IMR-90 (cell line): ENCODE measurements at regions not wholly inside any gene's neighbourhood (a gene's known extent, or its start where the extent isn't known, plus 50 kb on each side); places are given as distances from the start of the nearest gene placed in this dataset.

Experiments used
- ATAC-seq: fragments of 200-7000 bp; cut with Tn5 transposase; 2 replicates; pipeline ENCODE4 v1.9.1; 2020; ENCODE audit warnings: low read depth, mild to moderate bottlenecking, moderate library complexity
- BruUV-seq: library from RNA; stranded (reverse); fragments of 400-500 nt; replicated peaks from 2 replicates; lab custom pipeline; 2021; lab: Mats Ljungman, UMichigan
- CTCF ChIA-PET: fragments of 300-600 bp; formaldehyde crosslinking; extraction: SDS; loops from one replicate; lab custom pipeline; 2021; ENCODE audit warnings: antibody characterized with exemption; lab: Yijun Ruan, JAX
- POLR2A ChIA-PET: fragments of 300-600 bp; sonication (Branson Sonifier 250); formaldehyde crosslinking; loops from one replicate; lab custom pipeline; 2022; ENCODE audit warnings: antibody characterized with exemption; ENCODE audit not compliant: unreplicated experiment; lab: Charles Lee
- DNase-seq: peaks from one replicate; pipeline ENCODE4 v3.0.0; 2013
- H2AFZ ChIP-seq: replicated peaks from 2 replicates; pipeline ENCODE3; 2013; ENCODE audit warnings: low read length, mild to moderate bottlenecking; ENCODE audit not compliant: poor library complexity
- H2AK5ac ChIP-seq: 2 replicates; pipeline ENCODE4 v1.6.1; 2013; ENCODE audit warnings: low read depth, low read length, inconsistent platforms
- H2AK9ac ChIP-seq: replicated peaks from 2 replicates; pipeline ENCODE3; 2013; ENCODE audit warnings: mild to moderate bottlenecking, low read depth, low read length, moderate library complexity; ENCODE audit not compliant: poor library complexity
- H2BK120ac ChIP-seq: 2 replicates; pipeline ENCODE4 v1.6.1; 2013; ENCODE audit warnings: low read depth, low read length, inconsistent platforms
- H2BK15ac ChIP-seq: 3 replicates; pipeline ENCODE4 v1.6.1; 2013; ENCODE audit warnings: low read depth, low read length, inconsistent platforms
- H2BK20ac ChIP-seq: 2 replicates; pipeline ENCODE4 v1.6.1; 2013; ENCODE audit warnings: low read depth, mild to moderate bottlenecking, inconsistent platforms, low read length, moderate library complexity
- H2BK5ac ChIP-seq: 2 replicates; pipeline ENCODE4 v1.6.1; 2013; ENCODE audit warnings: mild to moderate bottlenecking, low read depth, low read length, inconsistent platforms; ENCODE audit not compliant: poor library complexity, severe bottlenecking
- H3K14ac ChIP-seq: replicated peaks from 2 replicates; pipeline ENCODE4 v1.6.1; 2013; ENCODE audit warnings: low read depth, low read length, inconsistent platforms
- H3K18ac ChIP-seq: 2 replicates; pipeline ENCODE4 v1.6.1; 2013; ENCODE audit warnings: low read depth, low read length, control low read depth
- H3K23ac ChIP-seq: 2 replicates; pipeline ENCODE4 v1.6.1; 2013; ENCODE audit warnings: low read depth, low read length, inconsistent platforms
- H3K27ac ChIP-seq: 2 replicates; pipeline ENCODE4 v1.5.1; 2013; ENCODE audit warnings: mild to moderate bottlenecking, control low read depth, low read length; ENCODE audit not compliant: insufficient read depth
- H3K27me3 ChIP-seq: 2 replicates; pipeline ENCODE4 v1.6.1; 2013; ENCODE audit warnings: low read length; ENCODE audit not compliant: control insufficient read depth, insufficient read depth
- H3K36me3 ChIP-seq: 2 replicates; pipeline ENCODE4 v1.6.1; 2013; ENCODE audit warnings: low read length, mixed read lengths; ENCODE audit not compliant: control insufficient read depth, insufficient read depth
- H3K4ac ChIP-seq: 2 replicates; pipeline ENCODE4 v1.6.1; 2013; ENCODE audit warnings: low read depth, low read length, inconsistent platforms
- H3K4me1 ChIP-seq: 2 replicates; pipeline ENCODE4 v1.6.1; 2013; ENCODE audit warnings: low read length, mixed read lengths; ENCODE audit not compliant: control insufficient read depth, insufficient read depth
- H3K4me2 ChIP-seq: 2 replicates; pipeline ENCODE4 v1.6.1; 2013; ENCODE audit warnings: low read depth, mild to moderate bottlenecking, control low read depth, low read length, moderate library complexity
- H3K4me3 ChIP-seq: 2 replicates; pipeline ENCODE4 v1.5.1; 2013; ENCODE audit warnings: low read depth, mild to moderate bottlenecking, control low read depth, low read length, moderate library complexity; ENCODE audit not compliant: insufficient read depth
- H3K56ac ChIP-seq: 2 replicates; pipeline ENCODE4 v1.6.1; 2013; ENCODE audit warnings: low read length, inconsistent platforms; ENCODE audit not compliant: insufficient read depth; ENCODE audit errors: extremely low read depth
- H3K79me1 ChIP-seq, 2 experiments: 2 replicates each; pipeline ENCODE4 v1.6.1; 2013; ENCODE audit warnings: low read length in 2 of 2, inconsistent platforms in 1 of 2, low read depth in 1 of 2
- H3K9ac ChIP-seq: 2 replicates; pipeline ENCODE4 v1.6.1; 2013; ENCODE audit warnings: low read depth, low read length, control low read depth
- H3K9me1 ChIP-seq: 2 replicates; pipeline ENCODE4 v1.6.1; 2013; ENCODE audit warnings: low read length, inconsistent platforms; ENCODE audit not compliant: insufficient read depth
- H3K9me3 ChIP-seq: 2 replicates; pipeline ENCODE4 v1.6.1; 2013; ENCODE audit warnings: low read length; ENCODE audit not compliant: control insufficient read depth, insufficient read depth
- H4K20me1 ChIP-seq: 2 replicates; pipeline ENCODE4 v1.6.1; 2013; ENCODE audit warnings: low read length, inconsistent platforms; ENCODE audit not compliant: insufficient read depth
- H4K5ac ChIP-seq: 2 replicates; pipeline ENCODE4 v1.6.1; 2013; ENCODE audit warnings: mild to moderate bottlenecking, low read depth, low read length, control low read depth
- H4K8ac ChIP-seq, 2 experiments: 2 replicates each; pipeline ENCODE4 v1.6.1; 2013; ENCODE audit warnings: low read depth in 2 of 2, low read length in 2 of 2, control low read depth in 1 of 2, inconsistent platforms in 1 of 2
- H4K91ac ChIP-seq: 2 replicates; pipeline ENCODE4 v1.6.1; 2013; ENCODE audit warnings: low read depth, low read length, inconsistent platforms; ENCODE audit not compliant: insufficient read depth
- BHLHE40 ChIP-seq: fragments of 150-350 bp; IDR thresholded peaks from 2 replicates; pipeline ENCODE4 v1.6.1; 2016; ENCODE audit warnings: mild to moderate bottlenecking, low read depth, low read length
- CEBPB ChIP-seq: IDR thresholded peaks from 2 replicates; pipeline ENCODE4 v1.6.1; 2012; ENCODE audit warnings: low read depth, low read length, improper control_type of control experiment
- CHD1 ChIP-seq: IDR thresholded peaks from 2 replicates; pipeline ENCODE4 v1.6.1; 2012; ENCODE audit warnings: low read depth, low read length, improper control_type of control experiment
- FOS ChIP-seq: fragments of 150-350 bp; IDR thresholded peaks from 2 replicates; pipeline ENCODE4 v1.6.1; 2016; ENCODE audit warnings: low read depth, low read length
- MAFK ChIP-seq: IDR thresholded peaks from 2 replicates; pipeline ENCODE4 v1.6.1; 2012; ENCODE audit warnings: low read depth, low read length, improper control_type of control experiment
- MAZ ChIP-seq: IDR thresholded peaks from 2 replicates; pipeline ENCODE4 v1.6.1; 2012; ENCODE audit warnings: low read depth, mild to moderate bottlenecking, low read length, improper control_type of control experiment, moderate library complexity, borderline replicate concordance
- MXI1 ChIP-seq: IDR thresholded peaks from 2 replicates; pipeline ENCODE4 v1.6.1; 2012; ENCODE audit warnings: low read depth, mild to moderate bottlenecking, low read length, moderate library complexity, borderline replicate concordance
- NFE2L2 ChIP-seq: fragments of 150-350 bp; IDR thresholded peaks from 2 replicates; pipeline ENCODE4 v1.6.1; 2016; ENCODE audit warnings: low read depth, mild to moderate bottlenecking, low read length
- POLR2A ChIP-seq: IDR thresholded peaks from 2 replicates; pipeline ENCODE4 v1.6.1; 2012; ENCODE audit warnings: mild to moderate bottlenecking, low read depth, low read length
- RAD21 ChIP-seq: IDR thresholded peaks from 2 replicates; pipeline ENCODE4 v1.6.1; 2012; ENCODE audit warnings: low read length, improper control_type of control experiment
- RCOR1 ChIP-seq: IDR thresholded peaks from 2 replicates; pipeline ENCODE4 v1.6.1; 2012; ENCODE audit warnings: mild to moderate bottlenecking, low read length, improper control_type of control experiment; ENCODE audit not compliant: insufficient replicate concordance
- RFX5 ChIP-seq: IDR thresholded peaks from 2 replicates; pipeline ENCODE4 v1.8.0; 2012; ENCODE audit warnings: low read depth, mild to moderate bottlenecking, low read length, moderate library complexity
- SMC3 ChIP-seq: fragments of 150-350 bp; IDR thresholded peaks from 2 replicates; pipeline ENCODE4 v1.6.1; 2016; ENCODE audit warnings: low read depth, mild to moderate bottlenecking, antibody characterized with exemption, low read length, moderate library complexity
- WGBS, 2 experiments: methylation state at CpG; one replicate each; pipeline versions ENCODE4 v1.1.5 to v1.1.7; 2013; ENCODE audit warnings: missing lambda C conversion rate in 2 of 2; ENCODE audit not compliant: insufficient read length in 1 of 2; ENCODE audit errors: extremely low coverage in 2 of 2; 5-methylcytosine and 5-hydroxymethylcytosine counted together
- dilution Hi-C: fragments of 300-500 bp; cut with HindIII; formaldehyde crosslinking; loops from one replicate; pipeline ENCODE4 v1.14.3; 2018; ENCODE audit warnings: low sequenced_read_pairs; ENCODE audit not compliant: unreplicated experiment
- in situ Hi-C: fragments of 300-500 bp; cut with MboI; formaldehyde crosslinking; loops from 3 replicates; pipeline ENCODE4 v1.14.3; 2019; ENCODE audit warnings: low sequenced_read_pairs, inconsistent platforms, mixed read lengths
- intact Hi-C: fragments of 100-400 bp; cut with micrococcal nuclease; formaldehyde crosslinking; loops from 2 replicates; pipeline ENCODE4 v1.10.0; 2022
- TF ChIP-seq, protein P1 (sequence below): conservative IDR thresholded peaks from 2 replicates; pipeline ENCODE4 v1.5.1; 2012; ENCODE audit warnings: mild to moderate bottlenecking, low read depth, low read length, improper control_type of control experiment
- TF ChIP-seq, protein P2 (sequence below): fragments of 150-350 bp; IDR thresholded peaks from 2 replicates; pipeline ENCODE4 v1.6.1; 2017; ENCODE audit warnings: mild to moderate bottlenecking, antibody characterized with exemption, low read length, low read depth
- TF ChIP-seq, protein P3 (sequence below): fragments of 150-350 bp; IDR thresholded peaks from 2 replicates; pipeline ENCODE4 v1.6.1; 2016; ENCODE audit warnings: low read depth, mild to moderate bottlenecking, low read length, moderate library complexity, borderline replicate concordance

DNA sequence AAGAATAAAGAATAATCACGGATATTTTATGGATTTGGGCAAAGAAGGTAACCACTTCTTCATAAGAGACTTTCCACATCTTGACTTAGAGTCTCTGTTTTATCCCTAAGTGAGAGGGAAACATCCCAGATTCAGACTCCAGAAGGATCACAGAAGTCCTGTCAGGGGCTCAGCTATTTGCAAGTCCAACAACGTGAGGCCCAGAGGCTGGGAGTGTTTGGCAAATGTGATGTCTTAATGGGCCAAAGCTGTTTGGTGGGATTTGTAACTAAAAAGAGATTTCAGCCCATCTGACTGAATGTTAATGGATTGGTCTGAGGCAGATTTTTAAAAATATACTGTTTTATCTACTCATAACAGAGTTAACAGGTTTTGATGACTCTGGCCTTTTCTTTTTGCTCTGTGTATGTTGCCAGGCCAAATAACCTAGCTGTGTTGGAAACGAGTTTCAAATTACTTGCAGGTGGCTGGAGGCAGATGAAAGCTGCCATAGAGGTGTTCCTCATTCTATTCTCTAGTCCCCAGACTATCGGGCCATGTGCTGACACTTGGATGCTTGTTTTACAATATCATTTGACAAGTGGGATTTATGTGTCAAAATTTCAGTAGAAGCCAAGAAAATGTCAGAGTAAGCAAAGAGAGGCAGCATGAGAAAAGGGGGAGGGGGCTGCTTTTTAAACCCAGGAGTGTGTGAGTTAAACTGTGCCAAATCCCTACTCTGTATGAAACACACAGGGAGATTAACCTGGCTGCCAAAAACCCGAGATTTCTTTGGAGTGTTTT is 330.9 kb downstream of the DCHS2 start:
- no TSS peak for BruUV-seq
- H2AFZ ChIP-seq = no peak overlapping the region
- H3K79me1 ChIP-seq = no peaks in the 10 kb centered on the region
- dilution Hi-C loops (no loop called here), in situ Hi-C loops (no loop called here), intact Hi-C loops (no loop called here)
- no peaks in the 10 kb centered on the region for H4K20me1 ChIP-seq
- CTCF ChIA-PET = no interaction called here
- no peak overlapping the region for H3K18ac ChIP-seq
- POLR2A ChIA-PET = no interaction called here
- no peak overlapping the region for H2BK15ac ChIP-seq
- no peaks in the 10 kb centered on the region for H3K27me3 ChIP-seq
- no peaks in the 10 kb centered on the region for H3K9me1 ChIP-seq
- no peak for TF ChIP-seq RFX5
- no peak for TF ChIP-seq CEBPB
- TF ChIP-seq MAFK = no peak
- TF ChIP-seq, protein P1, sequence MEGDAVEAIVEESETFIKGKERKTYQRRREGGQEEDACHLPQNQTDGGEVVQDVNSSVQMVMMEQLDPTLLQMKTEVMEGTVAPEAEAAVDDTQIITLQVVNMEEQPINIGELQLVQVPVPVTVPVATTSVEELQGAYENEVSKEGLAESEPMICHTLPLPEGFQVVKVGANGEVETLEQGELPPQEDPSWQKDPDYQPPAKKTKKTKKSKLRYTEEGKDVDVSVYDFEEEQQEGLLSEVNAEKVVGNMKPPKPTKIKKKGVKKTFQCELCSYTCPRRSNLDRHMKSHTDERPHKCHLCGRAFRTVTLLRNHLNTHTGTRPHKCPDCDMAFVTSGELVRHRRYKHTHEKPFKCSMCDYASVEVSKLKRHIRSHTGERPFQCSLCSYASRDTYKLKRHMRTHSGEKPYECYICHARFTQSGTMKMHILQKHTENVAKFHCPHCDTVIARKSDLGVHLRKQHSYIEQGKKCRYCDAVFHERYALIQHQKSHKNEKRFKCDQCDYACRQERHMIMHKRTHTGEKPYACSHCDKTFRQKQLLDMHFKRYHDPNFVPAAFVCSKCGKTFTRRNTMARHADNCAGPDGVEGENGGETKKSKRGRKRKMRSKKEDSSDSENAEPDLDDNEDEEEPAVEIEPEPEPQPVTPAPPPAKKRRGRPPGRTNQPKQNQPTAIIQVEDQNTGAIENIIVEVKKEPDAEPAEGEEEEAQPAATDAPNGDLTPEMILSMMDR = no peak
- no peak for TF ChIP-seq RAD21
- no peak for TF ChIP-seq CHD1
- no peak for TF ChIP-seq MAZ
- TF ChIP-seq FOS = no peak
- no peak for TF ChIP-seq RCOR1
- TF ChIP-seq, protein P2, sequence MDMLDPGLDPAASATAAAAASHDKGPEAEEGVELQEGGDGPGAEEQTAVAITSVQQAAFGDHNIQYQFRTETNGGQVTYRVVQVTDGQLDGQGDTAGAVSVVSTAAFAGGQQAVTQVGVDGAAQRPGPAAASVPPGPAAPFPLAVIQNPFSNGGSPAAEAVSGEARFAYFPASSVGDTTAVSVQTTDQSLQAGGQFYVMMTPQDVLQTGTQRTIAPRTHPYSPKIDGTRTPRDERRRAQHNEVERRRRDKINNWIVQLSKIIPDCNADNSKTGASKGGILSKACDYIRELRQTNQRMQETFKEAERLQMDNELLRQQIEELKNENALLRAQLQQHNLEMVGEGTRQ = no peak
- no peak for TF ChIP-seq NFE2L2
- TF ChIP-seq BHLHE40 = no peak
- TF ChIP-seq, protein P3, sequence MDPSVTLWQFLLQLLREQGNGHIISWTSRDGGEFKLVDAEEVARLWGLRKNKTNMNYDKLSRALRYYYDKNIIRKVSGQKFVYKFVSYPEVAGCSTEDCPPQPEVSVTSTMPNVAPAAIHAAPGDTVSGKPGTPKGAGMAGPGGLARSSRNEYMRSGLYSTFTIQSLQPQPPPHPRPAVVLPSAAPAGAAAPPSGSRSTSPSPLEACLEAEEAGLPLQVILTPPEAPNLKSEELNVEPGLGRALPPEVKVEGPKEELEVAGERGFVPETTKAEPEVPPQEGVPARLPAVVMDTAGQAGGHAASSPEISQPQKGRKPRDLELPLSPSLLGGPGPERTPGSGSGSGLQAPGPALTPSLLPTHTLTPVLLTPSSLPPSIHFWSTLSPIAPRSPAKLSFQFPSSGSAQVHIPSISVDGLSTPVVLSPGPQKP = no peak
- no peak for TF ChIP-seq SMC3
- no peak for TF ChIP-seq POLR2A
- TF ChIP-seq MXI1 = no peak
- H2AK9ac ChIP-seq = no peak overlapping the region
- H2BK5ac ChIP-seq = no peak overlapping the region
- no peak overlapping the region for H4K5ac ChIP-seq
- no peak overlapping the region for H2BK20ac ChIP-seq
- no peak overlapping the region for H3K27ac ChIP-seq
- WGBS, 2 experiments = no CpG with 5 or more reads among the region's 5 CpGs
- H3K4me3 ChIP-seq = no peak overlapping the region
- H3K56ac ChIP-seq = no peak overlapping the region
- H3K36me3 ChIP-seq = no peaks in the 10 kb centered on the region
- H3K4me2 ChIP-seq = no peak overlapping the region
- no peak overlapping the region for H2BK120ac ChIP-seq
- no peak for ATAC-seq
- H4K91ac ChIP-seq = no peak overlapping the region
- H3K14ac ChIP-seq = no peak overlapping the region
- H3K9me3 ChIP-seq = peaks cover 2% of the 10 kb centered on the region; the same call in 1 of the 2 replicates
- no peak overlapping the region for H4K8ac ChIP-seq
- no peak overlapping the region for H3K4ac ChIP-seq
- H3K9ac ChIP-seq = no peak overlapping the region
- H2AK5ac ChIP-seq = no peak overlapping the region
- no peak overlapping the region for H3K23ac ChIP-seq
- H3K4me1 ChIP-seq = peaks cover 1% of the 10 kb centered on the region; the same call in 1 of the 2 replicates
- no peak for DNase-seq
